K562 (cell line): ENCODE measurements at regions not wholly inside any gene's neighbourhood (a gene's known extent, or its start where the extent isn't known, plus 50 kb on each side); places are given as distances from the start of the nearest gene placed in this dataset.

Experiments
- CBX2 ChIP-seq: fragments of 200-600 bp; sonication (generic); IDR thresholded peaks from one replicate; pipeline ENCODE4 v1.6.1; 2012; ENCODE audit warnings: mild to moderate bottlenecking, low read length, inconsistent platforms; ENCODE audit not compliant: insufficient read depth, poor library complexity, severe bottlenecking
- CTCF ChIP-seq, 3 experiments: IDR thresholded peaks in 2 of 3; conservative IDR thresholded peaks in 1 of 3; 2 replicates each; pipeline ENCODE4 v1.5.1; 2011 to 2012; ENCODE audit warnings: low read length in 3 of 3, mild to moderate bottlenecking in 3 of 3, control low read depth in 2 of 3, improper control_type of control experiment in 1 of 3, inconsistent platforms in 1 of 3, low read depth in 1 of 3, mixed read lengths in 1 of 3, moderate library complexity in 1 of 3; ENCODE audit not compliant: insufficient read depth in 2 of 3
- EGR1 ChIP-seq: fragments of 450-650 bp; conservative IDR thresholded peaks from 2 replicates; pipeline ENCODE4 v1.6.1; 2017; ENCODE audit warnings: mild to moderate bottlenecking
- EZH2 ChIP-seq: IDR thresholded peaks from 2 replicates; pipeline ENCODE4 v1.6.1; 2012; ENCODE audit warnings: low read depth, mild to moderate bottlenecking, inconsistent platforms, low read length, borderline replicate concordance
- FOXJ3 ChIP-seq: sonication (generic); formaldehyde crosslinking; IDR thresholded peaks from 2 replicates; pipeline ENCODE4 v1.4.0; 2020; ENCODE audit warnings: mild to moderate bottlenecking, missing genetic modification reagents
- GATAD2B ChIP-seq: fragments of 450-650 bp; IDR thresholded peaks from 2 replicates; pipeline ENCODE4 v1.6.1; 2017; ENCODE audit warnings: mild to moderate bottlenecking, borderline replicate concordance
- POLR2A ChIP-seq: fragments of 450-650 bp; conservative IDR thresholded peaks from 2 replicates; pipeline ENCODE4 v1.6.1; 2016
- SMC3 ChIP-seq: conservative IDR thresholded peaks from 2 replicates; pipeline ENCODE4 v1.6.1; 2011; ENCODE audit warnings: low read depth, low read length, improper control_type of control experiment; ENCODE audit not compliant: insufficient read depth
- SNAPC5 ChIP-seq: fragments of 250-450 bp; sonication (Bioruptor Pico); IDR thresholded peaks from 2 replicates; pipeline ENCODE4 v1.8.0; 2021; ENCODE audit warnings: moderate library complexity, mild to moderate bottlenecking, inconsistent platforms
- TRIM28 ChIP-seq: fragments of 450-650 bp; IDR thresholded peaks from 2 replicates; pipeline ENCODE4 v1.6.1; 2017
- ZNF436 ChIP-seq: fragments of 250-450, 450-650 bp; sonication (Bioruptor Pico); formaldehyde crosslinking; IDR thresholded peaks from 2 replicates; pipeline ENCODE4 v1.7.0; 2020; ENCODE audit warnings: mild to moderate bottlenecking
- TF ChIP-seq, protein P1 (sequence below): fragments of 450-650 bp; IDR thresholded peaks from 2 replicates; pipeline ENCODE4 v1.6.1; 2017; ENCODE audit warnings: antibody characterized with exemption, mild to moderate bottlenecking

- TF ChIP-seq POLR2A (no peak), SMC3 (no peak), SNAPC5 (CRISPR knock-in tag) (no peak), CTCF (IDR thresholded peaks at IDR 0.05 in 2 of 3, conservative IDR thresholded peaks at IDR 0.05 in 1 of 3; ENCODE audit: insufficient read depth in 2 of 3, low read depth in 1 of 3, low read length in 3 of 3) (no peak), EZH2 (no peak), CBX2 (no peak), ZNF436 (CRISPR knock-in tag) (no peak), GATAD2B (no peak), TRIM28 (no peak), FOXJ3 (CRISPR knock-in tag) (no peak), EGR1 (no peak)
- TF ChIP-seq, protein P1, sequence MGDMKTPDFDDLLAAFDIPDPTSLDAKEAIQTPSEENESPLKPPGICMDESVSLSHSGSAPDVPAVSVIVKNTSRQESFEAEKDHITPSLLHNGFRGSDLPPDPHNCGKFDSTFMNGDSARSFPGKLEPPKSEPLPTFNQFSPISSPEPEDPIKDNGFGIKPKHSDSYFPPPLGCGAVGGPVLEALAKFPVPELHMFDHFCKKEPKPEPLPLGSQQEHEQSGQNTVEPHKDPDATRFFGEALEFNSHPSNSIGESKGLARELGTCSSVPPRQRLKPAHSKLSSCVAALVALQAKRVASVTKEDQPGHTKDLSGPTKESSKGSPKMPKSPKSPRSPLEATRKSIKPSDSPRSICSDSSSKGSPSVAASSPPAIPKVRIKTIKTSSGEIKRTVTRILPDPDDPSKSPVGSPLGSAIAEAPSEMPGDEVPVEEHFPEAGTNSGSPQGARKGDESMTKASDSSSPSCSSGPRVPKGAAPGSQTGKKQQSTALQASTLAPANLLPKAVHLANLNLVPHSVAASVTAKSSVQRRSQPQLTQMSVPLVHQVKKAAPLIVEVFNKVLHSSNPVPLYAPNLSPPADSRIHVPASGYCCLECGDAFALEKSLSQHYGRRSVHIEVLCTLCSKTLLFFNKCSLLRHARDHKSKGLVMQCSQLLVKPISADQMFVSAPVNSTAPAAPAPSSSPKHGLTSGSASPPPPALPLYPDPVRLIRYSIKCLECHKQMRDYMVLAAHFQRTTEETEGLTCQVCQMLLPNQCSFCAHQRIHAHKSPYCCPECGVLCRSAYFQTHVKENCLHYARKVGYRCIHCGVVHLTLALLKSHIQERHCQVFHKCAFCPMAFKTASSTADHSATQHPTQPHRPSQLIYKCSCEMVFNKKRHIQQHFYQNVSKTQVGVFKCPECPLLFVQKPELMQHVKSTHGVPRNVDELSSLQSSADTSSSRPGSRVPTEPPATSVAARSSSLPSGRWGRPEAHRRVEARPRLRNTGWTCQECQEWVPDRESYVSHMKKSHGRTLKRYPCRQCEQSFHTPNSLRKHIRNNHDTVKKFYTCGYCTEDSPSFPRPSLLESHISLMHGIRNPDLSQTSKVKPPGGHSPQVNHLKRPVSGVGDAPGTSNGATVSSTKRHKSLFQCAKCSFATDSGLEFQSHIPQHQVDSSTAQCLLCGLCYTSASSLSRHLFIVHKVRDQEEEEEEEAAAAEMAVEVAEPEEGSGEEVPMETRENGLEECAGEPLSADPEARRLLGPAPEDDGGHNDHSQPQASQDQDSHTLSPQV: no peak
Observed at GRCh38 chr15:25990220-25990619, 127.1 kb upstream of the ATP10A start.
